Stimulated activated CD8-positive, alpha-beta memory T cell treated with anti-CD3 and anti-CD28 coated beads, Interleukin-4, amount 100 ng/mL, for 4 hours (primary cell): ENCODE measurements at regions not wholly inside any gene's neighbourhood (a gene's known extent, or its start where the extent isn't known, plus 50 kb on each side); places are given as distances from the start of the nearest gene placed in this dataset.

Source experiments
- DNase-seq, 2 donors: peaks; one replicate each; pipeline ENCODE4 v3.0.0-alpha.2; 2020; ENCODE audit warnings: low read depth in 2 of 2, low spot score in 1 of 2

GRCh38 chr12:45585522-45586230, 143.8 kb upstream of the ARID2 start:
- DNase-seq: no peak

GRCh38 chr12:45586486-45586885, 143.0 kb upstream of the ARID2 start:
- DNase-seq: no peak

GRCh38 chr12:45587012-45587411, 142.5 kb upstream of the ARID2 start:
- no peak for DNase-seq

- DNase-seq: no peak
Observed at GRCh38 chr12:45587877-45588533, 141.5 kb upstream of the ARID2 start.

DNA sequence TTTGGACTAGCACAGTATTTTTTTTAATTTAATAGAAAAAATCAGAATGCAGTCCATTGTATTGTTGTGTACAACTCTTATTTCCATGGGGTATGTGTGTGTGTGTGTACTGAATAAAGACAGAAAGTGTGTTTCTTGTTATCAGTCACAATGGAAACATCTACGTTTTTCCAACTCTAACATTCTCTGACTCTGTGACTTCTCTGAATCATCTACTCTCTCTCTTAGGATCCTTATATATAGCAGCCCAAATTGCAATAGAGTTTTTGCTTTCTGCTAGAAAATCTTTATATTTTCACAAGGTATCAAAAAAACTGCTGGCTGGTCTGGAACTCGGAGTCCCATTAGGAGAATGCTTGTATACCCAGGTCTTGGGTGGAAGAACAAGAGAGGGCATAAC, 138.9 kb upstream of the ARID2 start:
- no peak for DNase-seq

DNA sequence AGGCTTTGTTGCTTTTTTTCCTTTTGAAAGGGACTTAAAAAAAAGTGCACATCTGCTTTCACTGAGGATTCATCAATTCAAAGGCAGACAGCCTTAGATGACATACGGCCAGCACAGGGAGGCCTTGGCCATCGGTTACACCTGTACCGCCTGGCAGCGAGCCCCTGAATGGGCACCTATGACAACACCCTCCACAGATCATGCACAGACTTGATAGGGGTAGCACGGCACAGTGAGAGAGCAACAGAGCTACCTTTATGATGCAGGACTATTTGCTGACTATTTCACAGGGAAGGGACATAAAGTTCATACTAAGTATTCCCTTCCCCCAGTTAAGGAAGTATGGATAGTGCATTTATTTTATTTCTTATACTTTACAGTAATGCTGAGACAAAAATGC, 137.9 kb upstream of the ARID2 start:
- DNase-seq: no peak

GRCh38 chr12:45596366-45596765, 133.1 kb upstream of the ARID2 start:
- no peak for DNase-seq

DNA sequence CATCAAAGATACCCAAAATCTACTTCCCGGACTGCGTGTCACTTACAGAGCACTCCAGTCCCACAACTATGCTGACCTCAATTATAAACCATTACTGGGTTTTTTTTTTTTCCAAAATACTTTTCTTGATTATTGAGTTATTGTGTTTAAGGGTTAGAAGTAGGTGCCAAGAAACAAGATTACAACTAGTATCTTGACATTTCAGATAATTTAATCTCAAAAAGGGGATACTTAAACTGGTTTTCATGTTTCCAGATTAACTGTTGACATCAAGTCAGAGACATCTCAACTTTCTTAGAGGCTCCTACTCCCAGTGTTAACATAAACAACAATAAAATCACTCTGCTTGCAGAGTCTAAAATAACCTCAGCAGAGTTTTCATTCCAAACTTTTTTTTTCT, 131.2 kb upstream of the ARID2 start:
- DNase-seq: no peak

DNA sequence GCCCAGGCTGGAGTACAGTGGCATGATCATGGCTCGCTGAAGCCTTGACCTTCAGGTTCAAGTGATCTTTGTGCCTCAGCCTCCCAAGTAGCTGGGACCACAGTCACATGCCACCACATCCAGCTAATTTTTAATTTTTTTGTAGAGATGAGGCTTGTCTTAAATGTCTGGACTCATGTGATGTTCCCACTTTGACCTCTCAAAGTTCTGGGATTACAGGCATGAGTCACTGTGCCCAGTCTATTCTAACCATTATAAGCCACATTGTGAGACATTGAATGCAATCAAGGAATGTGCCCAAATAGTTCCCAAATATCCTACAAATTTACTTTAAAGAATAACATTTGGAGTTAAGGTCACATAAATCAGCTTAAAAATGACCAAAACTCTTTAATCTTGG, 130.7 kb upstream of the ARID2 start:
- no peak for DNase-seq

- no peak for DNase-seq
Observed at GRCh38 chr12:45599196-45599595, 130.3 kb upstream of the ARID2 start.

- no peak for DNase-seq
Observed at GRCh38 chr12:45601390-45601789, 128.1 kb upstream of the ARID2 start.

DNA sequence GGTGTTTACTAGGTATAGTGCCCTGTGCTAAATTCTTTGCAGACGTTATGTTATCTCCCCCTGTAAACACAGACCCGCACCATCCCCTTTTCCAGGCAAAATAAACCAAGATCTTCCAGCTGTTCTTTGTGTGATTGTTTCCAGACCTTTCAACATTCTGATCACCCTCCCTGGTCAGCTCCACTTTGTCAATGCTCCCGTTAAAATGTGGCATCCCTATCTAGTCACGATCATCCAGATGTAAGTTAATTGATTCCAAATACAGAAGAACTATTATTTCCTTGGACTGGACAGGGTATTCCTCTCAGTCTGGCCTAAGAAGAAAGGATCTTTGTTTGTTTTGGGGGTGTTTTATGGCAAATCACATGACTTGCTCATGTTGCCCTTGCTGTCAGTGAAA, 127.6 kb upstream of the ARID2 start:
- DNase-seq: no peak

GRCh38 chr12:45605624-45606023, 123.9 kb upstream of the ARID2 start:
- DNase-seq: no peak

DNA sequence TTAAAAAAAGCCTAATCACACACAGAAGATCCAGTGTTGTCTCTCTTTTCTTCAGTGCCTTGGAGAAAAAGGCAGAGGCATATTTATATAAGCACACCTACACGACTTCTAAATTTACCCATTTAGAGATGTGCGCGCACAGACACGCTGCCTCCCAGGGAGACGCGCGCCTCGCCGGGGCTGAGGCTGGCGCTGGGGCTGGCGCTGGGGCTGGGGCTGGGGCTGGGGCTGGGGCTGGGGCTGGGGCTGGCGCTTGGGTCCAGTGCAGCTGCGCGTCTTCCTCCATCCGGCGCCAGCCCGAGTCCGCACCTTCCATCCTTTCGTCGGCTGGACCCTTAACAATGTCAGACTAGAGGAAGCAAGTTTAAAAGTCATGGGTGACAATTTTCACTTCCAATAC, 118.4 kb upstream of the ARID2 start:
- DNase-seq: no peak

- no peak for DNase-seq
Observed at GRCh38 chr12:45611495-45611894, 118.0 kb upstream of the ARID2 start.

DNA sequence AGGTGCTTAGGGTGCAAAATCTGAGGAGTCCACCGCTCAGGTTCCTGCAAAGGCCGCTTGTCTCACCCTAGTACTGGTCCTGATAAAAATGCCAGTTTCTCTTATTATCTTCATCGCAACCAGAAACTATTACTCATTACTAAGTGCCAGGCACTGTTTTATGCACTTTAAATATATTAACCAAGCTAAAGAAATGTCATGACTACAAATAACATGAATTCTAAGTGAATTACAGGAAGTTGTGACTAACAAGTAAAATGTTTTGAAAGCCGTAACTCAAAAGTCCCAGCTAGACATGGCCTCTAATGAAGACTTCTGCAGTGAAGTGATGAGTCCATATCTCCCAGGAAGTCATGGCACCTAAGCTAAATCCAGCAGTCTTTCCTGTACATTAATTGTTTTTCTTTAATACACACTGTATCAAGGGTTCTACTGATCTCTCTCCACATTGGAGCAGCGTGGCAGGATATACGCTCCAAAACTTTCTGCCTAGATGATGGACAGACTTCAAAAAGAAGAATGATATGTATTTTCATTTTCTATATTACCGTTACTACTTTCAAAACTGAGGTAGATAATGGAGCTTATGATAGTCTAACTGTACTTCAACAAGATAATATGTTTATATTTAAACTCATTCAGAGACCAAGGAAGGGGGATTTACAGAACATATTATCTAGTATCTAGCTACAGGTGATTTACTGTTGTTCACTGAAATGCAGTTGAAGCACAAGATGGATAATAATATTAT, 117.3 kb upstream of the ARID2 start:
- DNase-seq: no peak

- no peak for DNase-seq
Observed at GRCh38 chr12:45613296-45613695, 116.2 kb upstream of the ARID2 start.

DNA sequence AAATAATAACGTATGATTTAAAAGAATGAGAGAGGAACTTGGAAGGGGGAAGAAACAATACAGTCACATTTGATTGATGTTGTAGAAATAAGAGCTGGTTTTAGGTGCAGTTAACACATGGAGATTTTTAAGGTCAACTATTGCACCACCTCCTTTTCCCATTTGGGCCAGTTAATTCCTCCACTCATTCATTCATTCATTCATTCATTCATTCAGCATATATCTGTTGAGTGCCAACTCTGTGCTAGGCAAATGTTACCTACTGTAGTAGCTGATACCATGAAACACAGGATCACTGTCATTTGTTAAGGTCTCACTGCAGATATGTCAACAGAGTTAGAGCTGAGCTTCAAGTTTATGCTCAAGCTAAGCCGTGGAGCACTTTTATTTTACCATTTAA, 115.7 kb upstream of the ARID2 start:
- DNase-seq: no peak

DNA sequence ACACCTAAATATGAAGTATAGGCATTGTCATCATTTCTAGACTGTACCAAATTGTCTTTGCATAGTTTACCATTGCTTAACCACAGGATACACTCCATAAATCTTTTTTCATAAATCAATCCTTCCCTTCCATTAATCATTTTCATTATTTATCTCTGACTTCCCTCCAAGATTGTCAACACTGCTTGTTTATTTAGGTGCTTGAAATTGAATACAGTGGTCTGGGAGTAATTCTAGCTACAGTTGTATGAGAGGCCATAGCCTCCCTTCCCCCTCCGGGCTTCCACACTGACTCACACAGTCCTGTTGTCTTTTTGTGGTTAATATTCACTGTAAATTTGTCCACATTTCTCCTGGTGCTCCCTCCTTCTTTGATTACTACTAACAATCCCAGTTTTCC, 114.2 kb upstream of the ARID2 start:
- DNase-seq: no peak

DNA sequence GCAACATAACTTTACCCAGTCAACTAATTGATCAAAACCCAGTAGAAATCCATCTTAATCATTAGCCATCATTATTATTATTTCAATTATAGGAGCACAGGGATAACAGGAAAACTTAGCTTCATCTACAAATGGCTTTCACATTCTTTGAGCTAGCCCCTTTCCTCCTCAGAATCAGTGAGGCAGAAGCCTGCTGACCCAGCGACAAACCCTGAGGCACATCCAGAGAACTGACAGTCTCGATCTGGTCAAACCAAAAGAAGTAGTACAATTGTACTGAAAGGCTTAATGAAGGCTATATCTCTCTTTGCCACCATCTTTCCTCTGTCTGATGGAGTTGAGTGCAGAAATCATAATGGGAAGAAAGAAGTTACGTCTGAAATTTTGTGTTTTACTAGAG, 109.8 kb upstream of the ARID2 start:
- DNase-seq: no peak

DNA sequence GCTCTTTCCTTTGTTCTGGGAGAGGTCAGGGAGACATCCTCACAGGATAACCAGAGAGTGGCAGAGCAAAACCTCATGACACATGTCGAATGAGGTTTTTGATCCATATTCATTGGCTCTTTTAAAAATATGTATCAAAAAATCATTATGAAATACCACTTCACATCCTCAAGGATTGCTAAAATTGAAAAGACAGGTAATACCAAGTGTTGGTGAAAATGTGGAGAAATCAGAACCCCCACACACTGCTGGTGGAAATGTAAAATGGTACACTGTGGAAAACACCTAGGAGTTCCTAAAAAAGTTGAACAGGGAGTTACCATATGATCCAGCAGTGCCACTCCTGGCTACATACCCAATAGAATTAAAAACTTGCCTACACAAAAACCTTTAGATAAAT, 107.8 kb upstream of the ARID2 start:
- no peak for DNase-seq

DNA sequence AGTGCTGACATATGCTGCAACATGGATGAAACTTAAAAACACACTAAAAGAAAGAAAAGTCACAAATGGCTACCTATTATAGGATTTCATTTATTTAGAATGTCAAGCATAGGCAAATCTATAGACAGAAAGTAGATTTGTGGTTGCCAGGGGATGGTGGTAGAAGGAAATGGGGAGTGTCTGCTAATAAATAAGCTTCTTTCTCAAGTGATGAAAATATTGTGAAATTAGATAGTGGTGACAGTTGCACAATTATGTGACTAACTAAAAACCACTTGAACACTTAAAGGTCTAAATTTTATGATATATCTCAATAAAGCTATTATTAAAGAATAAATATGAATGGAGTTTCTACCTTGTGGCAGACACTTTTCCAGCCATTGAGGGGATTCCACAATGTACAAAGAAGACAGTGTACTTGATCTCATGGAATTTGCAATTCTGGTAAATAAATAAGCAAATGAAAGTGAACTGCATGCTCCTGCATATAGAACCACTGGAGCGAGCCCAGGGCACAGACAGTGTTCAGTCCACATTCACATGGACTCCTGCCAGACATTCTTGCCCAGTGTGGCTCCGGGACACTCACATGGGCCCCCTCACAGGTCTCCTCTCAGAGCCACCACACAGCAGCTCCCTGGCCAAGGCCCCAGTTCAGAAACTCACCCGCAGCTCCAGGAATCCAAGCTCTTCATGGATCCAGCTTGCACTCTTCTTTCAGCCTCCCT, 107.1 kb upstream of the ARID2 start:
- DNase-seq: no peak
